ENCODE measurements at regions not wholly inside any gene's neighbourhood (a gene's known extent, or its start where the extent isn't known, plus 50 kb on each side); places are given as distances from the start of the nearest gene placed in this dataset.
"Not testable (repeated sequence)": the region's sequence is repeated elsewhere in the genome, so short reads cannot be mapped to it uniquely, and the experiment has no call there.

DNA sequence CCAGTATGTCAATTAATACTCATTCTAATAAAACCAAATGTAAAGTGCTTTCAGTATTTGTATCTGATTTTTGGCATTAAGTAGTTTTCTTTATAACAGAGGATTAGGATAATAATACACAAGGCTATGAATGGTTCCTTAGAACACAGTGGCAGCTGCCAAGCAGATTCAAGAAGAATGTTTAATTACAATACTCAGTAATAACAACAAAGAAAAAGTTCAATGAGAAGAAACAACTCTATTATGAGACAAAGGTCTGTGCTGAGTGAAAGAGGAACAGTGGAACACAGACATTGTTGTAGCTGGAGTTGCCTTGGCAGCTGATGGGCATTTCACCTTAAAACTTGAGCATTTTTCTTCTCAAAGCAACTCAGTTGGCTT lies 502.6 kb upstream of the NR3C2 start:
- DNase-seq, result no peak

- no peak for DNase-seq
Observed at GRCh38 chr4:148944136-148944838, 502.1 kb upstream of the NR3C2 start.

DNA sequence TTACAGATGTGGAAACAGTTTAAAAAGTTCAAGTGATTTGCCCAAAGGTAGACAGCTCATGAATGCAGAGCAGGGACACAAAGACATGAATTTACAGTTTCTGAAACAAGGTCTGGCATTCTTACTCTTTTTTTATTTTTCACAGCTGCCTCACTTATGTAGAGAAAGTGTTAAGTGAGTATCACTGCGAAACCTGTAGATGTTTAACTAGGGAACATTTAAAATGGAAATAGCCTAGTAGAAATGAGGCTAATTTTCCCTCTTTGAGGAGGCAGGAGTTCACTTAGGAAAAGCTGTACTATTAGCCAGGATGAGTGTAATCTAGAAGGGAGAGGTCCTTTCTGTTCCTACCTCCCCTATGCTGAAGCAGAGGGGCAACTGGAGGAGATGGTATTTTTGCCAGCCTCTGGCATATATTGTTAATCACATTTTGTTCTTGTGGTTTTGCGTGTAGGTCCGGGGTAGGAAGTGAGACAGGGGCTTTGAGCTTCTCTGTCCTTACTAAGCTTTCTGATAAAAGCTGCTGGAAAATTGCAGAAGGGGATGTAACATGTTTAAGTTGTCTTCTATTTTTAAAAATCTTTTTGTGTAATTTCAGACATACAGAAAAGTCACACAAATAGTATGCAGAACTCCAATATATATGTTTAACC lies 492.8 kb upstream of the NR3C2 start:
- DNase-seq, result no peak

DNA sequence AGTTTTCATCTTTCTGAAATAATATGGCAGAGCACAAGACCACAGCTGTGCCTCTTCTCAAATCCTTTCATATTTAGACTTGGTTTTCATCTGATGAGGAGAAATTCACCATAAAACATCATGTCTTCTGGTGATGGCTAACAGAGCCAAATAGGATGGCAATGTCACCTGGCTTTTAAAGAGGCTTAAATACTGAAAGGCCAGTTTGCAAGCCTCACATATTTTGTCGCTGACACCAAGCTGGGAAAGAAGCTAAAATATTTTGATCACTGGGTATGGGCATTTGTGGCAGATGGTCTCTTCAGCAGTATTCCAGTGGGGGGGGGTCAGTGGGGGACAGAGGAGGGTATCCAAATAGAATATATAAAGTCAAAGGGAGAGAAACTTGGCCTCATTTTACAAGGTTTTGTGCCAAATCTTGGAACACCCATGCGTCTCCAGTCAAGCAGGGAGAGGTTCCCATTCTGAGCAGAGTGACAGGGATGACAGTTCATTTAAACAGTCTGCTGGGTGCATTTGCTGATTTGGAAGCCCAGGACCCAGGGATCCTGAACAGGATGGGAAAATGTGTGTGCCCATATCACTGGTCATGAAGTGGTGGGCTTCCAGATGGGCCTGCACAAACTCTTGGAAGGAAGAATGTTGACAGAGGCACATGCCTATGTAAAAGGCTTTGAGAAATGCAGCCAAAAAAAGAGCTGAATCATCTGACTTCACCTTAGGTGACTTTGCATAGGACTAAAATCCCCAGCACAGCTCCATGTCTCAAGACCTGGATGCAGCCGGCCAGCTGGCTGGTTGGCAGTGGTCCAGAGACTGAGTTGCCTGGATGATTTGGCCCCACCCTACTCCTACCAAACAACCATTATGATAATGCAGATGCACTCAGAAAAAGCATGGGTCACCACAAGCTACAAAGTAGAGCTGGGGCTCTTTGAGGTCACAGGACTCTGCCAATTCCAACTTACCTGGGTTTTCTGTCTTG lies 484.4 kb upstream of the NR3C2 start:
- DNase-seq, result no peak

DNA sequence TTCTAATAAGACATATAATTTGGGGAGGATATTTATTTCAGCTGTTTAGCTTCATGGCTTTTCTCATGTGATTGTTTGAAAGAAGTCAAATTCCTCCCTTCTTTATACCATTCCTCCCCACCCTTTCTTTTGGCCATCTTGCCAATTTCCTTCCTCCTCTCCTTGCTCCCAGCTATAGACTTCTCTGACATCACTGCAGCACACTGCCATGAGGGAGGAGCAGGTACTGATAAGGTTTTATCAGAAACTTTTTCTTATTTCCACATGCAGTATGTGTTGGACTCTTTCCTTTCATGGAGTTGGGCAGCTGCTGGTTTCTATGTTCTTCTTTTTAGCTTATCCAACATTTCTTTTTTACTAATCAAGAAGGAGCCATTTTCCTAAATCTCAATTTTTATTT lies 481.7 kb upstream of the NR3C2 start:
- no peak for DNase-seq

GRCh38 chr4:148922497-148922896 lies 480.3 kb upstream of the NR3C2 start:
- DNase-seq, result no peak

DNA sequence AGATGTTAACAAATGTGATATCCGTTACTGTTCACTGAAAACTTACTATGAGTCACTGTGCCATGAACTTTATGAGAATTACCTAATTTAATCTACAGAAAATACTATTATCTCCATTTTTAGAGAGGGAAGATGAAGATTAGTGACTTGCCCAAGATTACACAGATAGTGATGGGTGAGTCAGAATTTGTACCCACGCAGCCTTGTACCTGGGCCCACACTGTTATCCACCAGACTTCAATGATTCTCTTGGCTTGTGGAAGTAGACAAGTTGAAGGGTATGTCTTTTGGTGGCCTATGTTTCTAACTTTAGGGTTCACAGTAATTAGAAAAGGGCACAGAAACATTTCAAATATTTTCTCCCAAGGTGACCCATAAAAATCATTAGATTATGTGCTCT lies 472.5 kb upstream of the NR3C2 start:
- DNase-seq, result no peak

DNA sequence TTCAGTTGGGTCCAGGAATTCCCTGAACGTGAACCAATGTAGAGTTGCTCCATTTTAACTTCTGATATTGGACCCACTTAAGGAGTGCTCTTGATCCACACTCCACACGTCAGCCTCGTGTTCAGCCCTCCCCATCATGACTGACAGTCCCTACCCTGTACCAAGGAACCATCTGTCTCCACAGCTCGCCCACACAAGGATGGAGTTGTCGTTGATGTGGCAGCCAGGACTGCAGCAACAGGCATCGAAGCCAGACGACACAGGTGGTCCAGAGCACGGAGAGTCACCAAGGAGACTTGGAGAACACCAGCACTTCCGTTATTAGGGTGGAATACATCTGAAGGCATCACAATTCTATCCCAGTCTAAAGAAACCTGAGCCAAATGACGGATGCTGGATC lies 472.1 kb upstream of the NR3C2 start:
- no peak for DNase-seq

GRCh38 chr4:148903388-148903787 lies 461.2 kb upstream of the NR3C2 start:
- DNase-seq, result no peak

DNA sequence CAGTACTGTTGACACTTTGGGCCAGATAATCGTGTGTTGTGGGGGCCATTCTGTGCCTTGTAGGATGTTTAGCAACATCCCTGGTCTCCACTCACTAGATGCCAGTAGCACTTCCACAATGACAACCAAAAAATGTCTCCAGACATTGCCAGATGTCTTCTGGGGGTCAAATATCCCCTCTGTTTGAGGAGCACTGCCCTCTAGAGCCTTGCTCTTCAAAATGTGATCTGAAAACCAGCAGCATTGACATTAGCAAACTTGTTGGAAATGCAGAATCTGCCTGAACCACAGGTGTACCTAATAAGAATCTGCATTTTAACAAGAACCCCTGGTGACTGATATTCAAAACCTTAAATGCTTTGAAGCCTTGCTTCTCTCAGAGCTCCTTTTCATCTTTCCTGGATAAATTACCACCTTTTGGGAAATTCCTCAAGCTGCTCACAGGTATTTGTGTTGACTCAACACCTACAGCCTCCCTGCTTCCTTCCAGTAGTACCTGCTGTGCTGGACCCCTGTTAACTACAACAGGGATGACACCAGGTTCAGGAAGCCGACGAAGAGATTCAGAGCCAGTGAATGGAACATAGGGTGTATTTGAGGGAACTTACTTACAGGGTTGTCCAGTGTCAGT lies 459.0 kb upstream of the NR3C2 start:
- DNase-seq, result no peak

DNA sequence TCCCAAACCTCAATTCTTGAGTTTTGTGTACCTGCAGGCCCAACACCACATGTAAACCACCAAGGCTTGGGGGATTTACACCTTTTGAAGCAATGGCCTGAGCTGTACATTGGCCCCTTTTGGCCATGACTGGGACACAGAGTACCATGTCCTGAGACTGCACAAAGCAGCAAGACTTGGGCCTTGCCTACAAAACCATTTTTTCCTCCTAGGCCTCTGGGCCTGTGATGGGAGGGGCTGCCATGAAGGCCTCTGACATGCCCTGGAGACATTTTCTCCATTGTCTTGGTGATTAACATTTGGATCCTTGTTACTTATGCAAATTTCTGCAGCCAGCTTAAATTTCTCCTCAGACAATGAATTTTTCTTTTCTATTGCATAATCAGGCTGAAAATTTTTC lies 455.9 kb upstream of the NR3C2 start:
- DNase-seq, result not testable (repeated sequence)

DNA sequence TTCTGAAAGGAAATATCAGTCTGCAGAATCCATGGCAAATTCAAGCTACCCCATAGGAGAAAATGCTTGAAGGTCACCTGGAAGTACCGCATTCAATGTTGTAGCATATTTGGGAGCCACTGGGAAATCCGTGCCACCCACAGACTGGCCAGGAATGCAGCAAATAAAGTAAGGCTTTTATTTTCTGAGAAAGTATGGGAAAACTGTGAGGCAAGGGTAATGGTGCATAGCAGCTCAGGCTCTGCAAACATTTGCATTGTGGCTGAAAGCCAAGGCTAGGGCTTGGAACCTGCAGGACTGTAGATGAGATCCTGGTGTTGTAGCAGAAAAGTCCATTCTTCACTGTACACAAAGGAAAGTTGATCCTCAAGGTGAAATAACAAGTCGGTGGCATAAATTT lies 450.9 kb upstream of the NR3C2 start:
- DNase-seq, result no peak

GRCh38 chr4:148883891-148884290 lies 441.7 kb upstream of the NR3C2 start:
- DNase-seq, result no peak

GRCh38 chr4:148883435-148883834 lies 441.2 kb upstream of the NR3C2 start:
- no peak for DNase-seq

- DNase-seq, result no peak
Observed at GRCh38 chr4:148881860-148882643, 439.8 kb upstream of the NR3C2 start.

DNA sequence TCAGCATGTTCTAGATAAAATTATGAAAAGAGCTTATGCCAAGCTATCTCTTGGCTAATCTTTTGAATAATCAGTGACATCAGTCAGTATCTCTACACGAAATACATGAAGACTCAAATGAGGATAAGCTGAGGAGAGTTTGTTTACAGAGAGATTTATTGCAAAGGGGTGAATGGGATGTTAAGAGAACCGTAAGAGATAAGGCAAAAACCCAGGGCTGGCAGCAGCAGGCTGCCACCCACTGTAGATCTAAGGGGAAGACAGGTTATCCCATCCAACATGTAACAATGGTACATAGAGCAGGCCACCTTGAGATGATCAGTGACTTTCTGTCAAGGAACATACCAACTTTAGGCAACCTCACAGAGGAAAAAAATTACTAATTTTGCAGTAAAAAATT lies 432.1 kb upstream of the NR3C2 start:
- no peak for DNase-seq

DNA sequence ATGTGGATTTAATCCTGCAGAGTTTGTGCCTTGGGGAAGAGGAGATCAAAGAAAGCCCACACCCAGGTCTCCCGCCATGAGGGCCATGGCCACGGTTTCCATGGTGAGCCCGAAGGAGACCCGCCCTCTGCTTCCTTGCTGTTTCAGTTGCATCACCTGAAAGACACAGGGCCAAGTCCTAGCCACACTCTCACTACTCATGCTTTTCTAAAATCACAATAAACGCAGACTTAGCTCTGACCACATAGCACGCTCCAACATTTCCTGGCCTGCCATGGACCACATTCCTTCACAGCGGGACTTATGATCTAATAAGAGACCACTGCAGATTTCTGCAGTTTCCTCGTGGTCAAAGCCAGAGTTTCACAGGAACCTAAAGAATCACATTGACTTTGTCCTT lies 426.0 kb upstream of the NR3C2 start:
- DNase-seq, result no peak

- no peak for DNase-seq
Observed at GRCh38 chr4:148866666-148867065, 424.5 kb upstream of the NR3C2 start.

GRCh38 chr4:148857973-148858534 lies 415.8 kb upstream of the NR3C2 start:
- no peak for DNase-seq

GRCh38 chr4:148857239-148857972 lies 415.2 kb upstream of the NR3C2 start:
- DNase-seq, result no peak

- DNase-seq, result no peak
Observed at GRCh38 chr4:148854203-148854602, 412.0 kb upstream of the NR3C2 start.
